NCI-H1930 (cell line): ENCODE measurements at regions not wholly inside any gene's neighbourhood (a gene's known extent, or its start where the extent isn't known, plus 50 kb on each side); places are given as distances from the start of the nearest gene placed in this dataset.
"Not testable (repeated sequence)": the region's sequence is repeated elsewhere in the genome, so short reads cannot be mapped to it uniquely, and the experiment has no call there.

Experiments used
- DNase-seq, 2 experiments: peaks; one replicate each; lab custom pipeline; 2025; lab: John Stamatoyannopoulos, UW

DNA sequence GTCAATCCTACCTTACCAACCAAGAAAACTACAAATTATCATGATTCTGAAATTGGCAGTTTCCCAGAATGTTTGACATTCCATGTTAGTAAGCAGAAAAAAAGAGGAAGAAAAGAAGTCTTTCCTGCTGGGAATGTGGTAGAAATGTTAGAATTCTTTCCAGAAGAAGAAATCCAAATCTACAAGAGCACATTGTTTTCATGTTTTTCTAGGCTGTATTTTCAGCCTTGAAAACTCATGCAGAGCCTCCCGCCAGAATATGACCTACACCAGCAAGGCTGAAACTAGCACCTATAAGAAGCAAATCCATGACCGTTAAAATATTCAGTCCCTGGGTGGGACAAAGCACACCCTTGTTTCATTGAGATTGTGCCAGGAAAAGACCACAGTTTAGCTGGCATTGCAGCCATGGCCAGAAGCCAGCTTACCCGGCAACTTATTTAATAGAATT is 259.4 kb downstream of the GJA1 start:
- no peak for DNase-seq

DNA sequence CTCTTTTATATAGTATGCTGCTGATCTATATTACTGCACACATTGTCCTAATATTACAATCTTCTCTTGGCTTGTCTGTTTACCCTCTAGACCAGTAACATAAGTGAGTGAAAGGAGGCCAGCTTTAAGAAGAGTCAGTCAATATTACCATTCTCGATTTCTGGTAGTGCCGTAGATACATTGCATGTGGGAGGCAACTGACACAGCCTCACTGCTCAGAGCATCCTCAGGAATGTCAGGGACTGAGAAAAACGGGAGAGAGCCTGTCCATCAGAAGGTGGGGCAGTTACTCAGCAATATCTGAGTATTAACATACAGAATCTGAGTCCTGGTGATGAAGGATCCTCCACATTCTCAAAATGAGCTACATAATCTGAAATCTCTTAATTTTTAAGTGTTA is 259.9 kb downstream of the GJA1 start:
- no peak for DNase-seq

DNA sequence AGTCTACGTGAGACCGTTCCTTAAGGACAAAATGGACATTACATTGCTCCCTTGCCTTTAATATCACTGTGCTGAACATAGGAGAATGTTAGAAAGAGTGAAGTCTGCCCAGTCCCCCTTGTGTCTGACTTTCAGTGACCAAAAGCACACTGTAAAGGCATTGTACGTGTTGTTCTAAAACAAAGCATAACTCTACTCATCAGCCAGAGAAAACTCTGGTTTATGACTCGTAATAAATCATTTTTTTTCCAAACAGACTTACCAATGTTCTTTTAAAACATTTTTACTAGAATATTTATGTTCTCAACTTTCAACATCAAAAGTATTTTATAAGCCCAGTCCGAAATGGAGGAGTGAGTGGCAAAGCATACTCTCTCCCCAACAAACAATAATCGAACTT is 262.5 kb downstream of the GJA1 start:
- no peak for DNase-seq

DNA sequence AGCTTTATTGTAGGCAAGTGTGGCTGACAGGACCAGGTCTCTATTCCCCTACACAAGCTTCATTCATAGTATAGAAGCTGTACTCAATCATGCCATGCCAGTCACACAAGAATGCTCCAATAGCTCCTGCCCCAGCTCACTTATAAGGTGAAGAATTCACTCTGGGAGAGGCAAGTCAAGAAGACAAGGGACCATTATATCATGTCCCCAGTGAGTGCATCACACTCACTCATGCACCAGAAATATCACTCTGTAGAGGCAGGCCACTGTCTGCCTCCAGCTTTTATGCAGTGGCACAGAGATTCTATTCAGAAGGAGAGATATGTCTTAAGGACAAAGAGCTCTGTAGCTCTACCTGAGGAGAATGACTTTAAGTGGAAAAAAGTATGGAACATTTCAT is 263.2 kb downstream of the GJA1 start:
- no peak for DNase-seq

DNA sequence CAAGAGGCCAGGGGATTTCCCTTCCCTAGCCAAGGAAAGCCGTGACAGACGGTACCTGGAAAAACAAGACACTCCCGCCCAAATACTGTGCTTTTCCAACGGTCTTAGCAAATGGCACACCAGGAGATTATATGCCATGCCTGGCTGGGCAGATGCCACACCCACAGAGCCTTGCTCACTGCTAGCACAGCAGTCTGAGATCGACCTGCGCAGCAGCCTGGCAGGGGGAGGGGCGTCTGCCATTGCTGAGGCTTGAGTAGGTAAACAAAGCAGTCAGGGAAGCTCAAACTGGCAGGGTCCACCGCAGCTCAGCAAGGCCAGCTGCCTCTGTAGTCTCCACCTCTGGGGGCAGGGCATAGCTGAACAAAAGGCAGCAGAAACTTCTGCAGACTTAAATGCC is 267.7 kb downstream of the GJA1 start:
- DNase-seq, result not testable (repeated sequence)

DNA sequence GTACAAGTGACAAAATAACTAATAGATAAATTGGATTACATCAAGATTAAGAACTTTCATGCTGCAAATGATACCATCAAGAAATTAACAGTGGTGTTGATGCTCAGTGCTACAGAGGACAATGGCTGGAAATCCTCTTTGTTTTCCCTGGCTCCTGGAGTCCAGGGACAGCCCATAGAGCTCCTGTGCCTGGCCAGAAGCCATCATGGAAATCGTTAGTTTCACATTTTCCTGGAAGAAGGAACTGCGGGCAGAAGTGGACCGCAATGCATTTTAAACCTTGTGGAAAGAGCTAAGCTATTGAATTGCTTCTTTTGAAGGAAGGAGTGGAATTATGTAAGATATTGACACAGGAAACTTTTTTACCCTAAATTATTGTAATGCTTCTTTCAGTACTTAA is 276.0 kb downstream of the GJA1 start:
- DNase-seq, result no peak

DNA sequence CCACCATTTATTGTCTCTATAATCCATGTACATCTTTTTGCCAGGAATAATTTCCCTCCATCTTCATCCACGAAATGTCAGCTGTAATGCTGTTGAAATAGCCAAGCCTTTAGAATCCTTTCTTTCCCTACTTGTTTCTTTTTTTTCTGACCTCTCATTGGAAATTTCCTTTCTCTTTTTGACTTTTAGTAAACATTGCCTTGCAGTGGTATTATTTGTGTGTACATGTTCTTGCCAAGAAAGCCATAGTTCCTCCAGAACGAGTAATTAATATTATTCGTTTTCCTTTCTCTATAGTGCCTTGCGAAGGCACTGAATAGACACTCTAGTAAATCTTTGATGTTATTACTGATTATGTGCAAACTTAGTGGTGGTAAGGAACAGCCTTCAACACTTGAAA is 282.2 kb downstream of the GJA1 start:
- DNase-seq, result no peak

DNA sequence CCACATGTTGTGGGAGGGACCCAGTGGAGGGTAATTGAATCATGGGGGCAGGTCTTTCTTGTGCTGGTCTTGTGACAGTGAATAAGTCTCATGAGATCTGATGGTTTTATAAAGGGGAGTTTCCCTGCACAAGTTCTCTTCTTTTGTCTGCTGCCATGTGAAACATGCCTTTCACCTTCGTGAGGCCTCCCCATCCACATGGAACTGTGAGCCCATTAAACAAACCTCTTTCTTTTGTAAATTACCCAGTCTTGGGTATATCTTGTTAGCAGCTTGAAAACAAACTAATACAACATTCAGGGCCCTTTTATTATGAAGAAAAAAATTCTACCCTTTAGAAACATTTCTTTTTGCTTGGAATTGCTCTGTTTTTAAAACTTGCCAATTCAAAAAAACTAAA is 285.4 kb downstream of the GJA1 start:
- not testable (repeated sequence) for DNase-seq

DNA sequence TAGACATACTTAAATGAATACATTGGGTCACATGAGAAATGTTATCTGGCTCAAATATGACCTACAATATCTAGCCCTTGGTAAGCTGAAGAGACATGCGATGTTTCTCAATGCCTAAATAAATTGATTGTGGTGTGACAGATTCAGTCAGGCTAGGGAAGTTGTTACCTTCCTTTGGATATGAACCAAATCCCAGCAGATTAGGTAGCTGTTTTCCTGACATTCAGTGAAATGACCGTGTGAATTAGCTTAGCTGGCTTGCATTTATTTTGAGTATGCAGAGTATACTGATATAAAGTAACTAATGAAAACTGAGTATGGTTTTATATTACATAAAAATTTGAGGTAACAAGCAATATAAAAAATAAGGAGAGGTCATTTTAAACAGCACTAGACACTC is 288.2 kb downstream of the GJA1 start:
- no peak for DNase-seq

DNA sequence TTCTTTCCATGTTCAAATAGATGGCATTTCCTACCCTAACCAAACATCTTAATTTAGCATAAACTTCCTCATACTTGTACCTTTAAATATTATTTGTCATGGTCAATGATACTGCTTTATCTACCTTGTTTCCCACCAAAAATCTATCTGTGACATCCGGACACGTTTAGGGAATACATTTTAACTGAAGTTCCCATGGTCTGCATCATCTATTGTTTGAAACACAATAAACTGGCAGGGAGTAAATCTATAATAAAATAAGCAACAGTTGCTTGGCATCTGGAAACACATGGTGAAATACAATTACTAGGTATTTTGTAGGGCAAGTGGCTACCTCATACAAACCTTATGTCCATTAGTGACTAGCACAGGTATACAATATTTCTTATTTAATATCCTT is 289.1 kb downstream of the GJA1 start:
- DNase-seq, result no peak

DNA sequence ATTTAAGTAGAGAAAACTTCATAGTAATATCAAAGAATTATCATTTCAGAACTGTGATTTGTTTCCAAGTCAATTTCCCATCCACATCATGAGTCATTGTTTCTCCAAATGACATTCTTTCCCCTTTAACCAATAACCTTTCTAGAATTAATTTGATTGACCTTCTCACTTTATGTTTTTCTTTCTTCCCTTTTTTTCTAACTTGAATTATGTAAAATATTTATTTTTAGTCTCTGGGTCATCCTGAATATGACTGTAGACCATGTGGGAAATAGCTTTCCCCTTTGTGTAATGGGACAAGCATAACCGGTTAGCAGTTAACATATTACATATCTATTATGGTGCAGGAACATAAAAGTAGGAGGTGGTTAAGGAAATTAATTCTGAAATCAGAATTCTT is 291.1 kb downstream of the GJA1 start:
- no peak for DNase-seq

DNA sequence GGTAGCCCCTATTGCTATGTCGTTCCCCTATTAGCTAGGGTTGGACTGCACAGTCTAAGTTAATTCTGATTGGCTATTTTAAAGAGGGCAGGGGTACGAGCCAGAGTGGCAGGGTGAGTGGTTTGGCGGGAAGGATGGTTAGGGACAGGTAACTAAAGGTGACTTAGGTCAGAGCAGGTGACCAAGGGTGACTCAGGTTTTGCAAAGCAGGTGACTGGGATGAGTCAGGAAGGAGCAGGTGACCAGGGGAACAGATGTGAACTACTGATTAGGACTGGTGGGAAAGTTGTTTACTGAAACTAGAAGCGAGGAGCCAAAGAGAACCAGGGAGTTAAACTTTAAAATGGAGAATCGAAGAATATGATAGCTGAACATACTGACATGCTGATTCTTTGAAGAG is 295.2 kb downstream of the GJA1 start:
- no peak for DNase-seq

DNA sequence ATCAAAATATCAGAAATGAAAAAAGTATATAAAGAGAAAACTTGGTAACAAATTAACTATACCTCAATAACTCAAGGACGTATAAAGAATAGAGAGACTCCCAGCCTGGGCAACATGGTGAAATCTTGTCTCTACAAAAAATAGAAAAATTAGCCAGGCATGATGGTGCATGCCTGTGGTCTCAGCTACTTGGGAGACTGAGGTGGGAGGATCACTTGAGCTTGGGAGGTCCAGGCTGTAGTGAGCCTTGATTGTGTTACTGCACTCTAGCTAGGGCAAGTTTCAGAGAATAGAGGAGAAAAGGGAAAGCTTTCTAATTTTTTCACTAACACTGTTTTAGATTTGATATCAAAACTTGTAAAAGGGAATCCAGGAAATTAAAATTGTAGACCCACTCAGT is 295.9 kb downstream of the GJA1 start:
- no peak for DNase-seq

DNA sequence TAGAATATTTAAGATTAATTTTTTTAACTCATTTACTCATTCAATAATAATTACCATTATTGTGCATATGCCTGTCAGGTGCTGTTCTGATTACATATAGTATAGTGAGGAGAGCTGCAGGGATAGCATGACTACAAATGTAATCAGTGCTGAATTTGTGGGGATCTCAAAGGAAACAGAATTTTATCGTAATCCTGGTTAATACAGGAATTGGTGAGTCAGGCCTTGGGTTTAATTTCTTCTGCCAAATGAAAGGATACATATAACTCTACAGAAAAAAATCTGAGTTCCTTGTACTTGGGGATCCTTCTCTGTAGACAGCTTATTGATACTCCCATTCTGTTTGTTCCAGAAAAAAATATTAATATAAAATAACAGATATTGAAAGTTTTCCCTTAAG is 297.2 kb downstream of the GJA1 start:
- DNase-seq, result no peak

DNA sequence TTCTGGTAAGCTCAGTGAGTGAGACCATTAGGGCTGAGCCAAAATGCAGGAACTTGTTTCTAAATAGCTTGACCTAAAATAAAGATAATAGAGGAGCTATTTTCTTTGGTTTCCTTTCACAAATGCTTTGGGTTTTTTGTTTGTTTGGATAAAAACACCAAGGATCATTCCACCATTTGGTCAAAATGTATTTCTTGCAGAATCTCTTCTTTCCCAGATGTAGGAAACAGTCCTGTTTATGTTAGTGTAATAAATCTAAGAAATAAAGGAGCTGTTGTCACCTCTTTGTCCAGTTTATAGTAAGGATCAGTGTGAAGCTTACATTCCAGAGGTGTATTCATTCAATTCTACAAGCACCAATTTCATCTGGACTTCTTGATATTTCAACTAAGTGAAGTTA is 297.8 kb downstream of the GJA1 start:
- no peak for DNase-seq

DNA sequence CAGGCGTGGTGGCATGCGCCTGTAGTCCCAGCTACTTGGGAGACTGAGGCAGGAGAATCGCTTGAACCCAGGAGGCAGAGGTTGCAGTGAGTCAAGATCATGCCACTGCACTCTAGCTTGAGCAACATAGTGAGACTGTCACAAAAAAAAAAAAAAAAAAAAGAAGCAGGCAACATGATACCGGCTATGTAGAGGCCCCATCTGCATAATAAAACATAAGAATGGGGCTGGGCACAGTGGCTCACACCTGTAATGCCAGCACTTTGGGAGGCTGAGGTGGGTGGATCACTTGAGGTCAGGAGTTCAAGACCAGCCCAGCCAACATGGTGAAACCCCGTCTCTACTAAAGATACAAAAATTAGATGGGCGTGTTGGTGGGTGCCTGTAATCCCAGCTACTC is 304.7 kb downstream of the GJA1 start:
- not testable (repeated sequence) for DNase-seq

DNA sequence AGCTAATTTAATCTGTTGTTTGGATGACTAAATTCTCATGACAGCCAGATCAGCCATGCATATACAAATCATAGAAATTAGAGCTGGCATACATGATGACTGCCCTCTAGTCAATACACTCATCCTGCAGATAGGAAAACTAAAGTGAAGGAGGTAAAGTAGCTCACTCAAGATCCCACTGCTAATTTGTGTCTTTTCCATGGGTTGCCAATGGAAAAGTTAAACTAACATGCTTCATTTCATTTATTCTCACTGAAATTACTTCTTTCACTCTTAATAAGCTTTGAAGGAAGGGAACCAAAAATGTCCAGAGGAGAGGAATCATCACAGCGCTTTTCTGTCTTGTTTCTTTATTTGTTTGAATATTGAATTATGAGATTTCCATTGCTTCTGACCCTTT is 308.2 kb downstream of the GJA1 start:
- DNase-seq, result no peak

DNA sequence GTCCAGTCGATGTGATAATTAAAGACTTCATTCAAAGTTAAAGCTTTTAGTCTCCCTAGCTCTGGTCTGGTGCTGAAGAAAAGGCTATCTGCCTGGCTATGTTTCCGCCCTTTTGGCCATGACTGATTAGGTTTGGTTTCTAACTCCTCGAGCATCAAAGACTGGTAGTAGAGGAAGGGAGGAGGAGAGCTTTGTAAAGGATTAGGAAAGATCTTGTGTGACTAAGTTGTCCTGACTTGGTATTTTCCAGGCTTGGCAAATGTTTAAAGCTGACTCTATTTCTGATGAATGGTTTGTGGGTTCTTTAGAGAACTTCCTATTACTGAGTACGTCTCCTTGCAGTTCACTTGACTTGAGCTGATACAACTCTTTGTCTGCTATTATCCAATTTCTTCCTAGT is 312.9 kb downstream of the GJA1 start:
- DNase-seq, result no peak

DNA sequence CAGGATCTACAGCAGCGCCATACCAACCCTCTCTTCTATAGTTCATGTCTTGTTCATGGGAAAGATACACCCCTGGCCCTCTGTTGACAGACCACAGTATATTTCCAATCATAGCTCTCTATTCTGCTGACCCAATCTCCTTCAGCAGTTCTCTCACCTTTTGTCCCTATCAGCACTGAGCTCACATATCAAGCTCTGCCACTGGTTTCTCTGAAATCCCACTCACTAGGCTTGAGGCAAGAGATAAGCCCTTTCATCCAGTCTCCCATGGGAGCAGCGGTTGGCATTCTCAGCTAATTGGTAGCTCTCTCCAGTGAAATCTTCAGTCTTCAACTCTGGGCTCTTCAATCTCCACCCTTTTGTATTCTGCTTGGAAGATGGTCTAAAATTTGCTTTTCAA is 313.4 kb downstream of the GJA1 start:
- DNase-seq, result no peak

DNA sequence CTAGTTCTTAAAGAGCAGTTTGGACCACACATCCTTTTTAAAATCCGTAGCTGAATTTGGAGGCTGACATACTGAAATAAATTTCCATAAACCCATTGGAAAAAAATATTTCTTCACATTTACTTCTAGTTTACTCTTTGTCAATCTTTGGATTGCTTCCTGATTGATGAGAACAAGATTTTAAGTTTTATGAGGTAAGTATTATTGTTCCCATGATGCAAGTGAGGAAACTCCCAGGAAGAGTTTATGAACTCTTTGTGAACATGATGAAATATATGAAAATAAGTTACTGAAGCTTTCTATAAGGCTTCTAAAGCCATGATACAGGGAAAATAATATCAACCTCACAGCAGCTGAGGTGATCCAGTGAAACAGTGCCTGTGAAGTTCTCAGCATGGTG is 320.0 kb downstream of the GJA1 start:
- no peak for DNase-seq

DNA sequence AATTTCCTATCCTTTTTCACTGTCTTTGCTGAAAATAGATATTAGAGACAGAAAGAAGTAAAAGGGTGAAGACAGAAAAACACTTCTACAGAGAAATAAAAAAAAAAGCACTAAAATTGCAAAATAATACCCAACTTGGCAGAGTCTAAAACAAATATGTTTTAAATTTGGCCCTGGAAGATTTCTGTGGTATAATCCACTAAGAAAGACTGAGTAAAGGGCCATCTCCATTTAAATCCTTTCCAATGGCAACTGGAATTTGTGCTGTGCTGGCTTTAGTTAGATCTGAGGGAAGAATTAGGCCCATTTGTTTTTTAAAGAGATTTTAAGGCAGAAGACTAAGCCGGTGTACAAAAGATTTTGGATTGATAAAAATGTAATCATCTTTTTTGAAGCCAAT is 321.2 kb downstream of the GJA1 start:
- no peak for DNase-seq

DNA sequence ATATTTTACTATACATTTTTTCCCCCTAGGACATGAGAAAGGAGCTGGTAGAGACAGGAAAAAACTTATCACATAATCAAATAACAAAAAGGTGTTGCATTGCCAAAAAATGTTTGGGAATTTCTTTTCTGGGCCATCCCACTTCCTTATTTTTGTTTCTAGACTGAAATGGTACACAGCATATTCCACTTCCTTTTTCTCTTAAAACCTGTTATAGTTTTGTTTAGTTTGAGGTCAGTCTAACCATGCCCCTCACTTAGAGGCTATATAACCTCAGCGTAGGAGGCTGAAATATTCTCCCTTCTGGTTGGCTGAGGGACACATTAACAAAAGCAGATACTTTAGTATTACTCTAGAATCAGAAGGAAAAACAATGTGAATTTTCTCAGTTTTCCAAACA is 323.9 kb downstream of the GJA1 start:
- DNase-seq, result no peak

DNA sequence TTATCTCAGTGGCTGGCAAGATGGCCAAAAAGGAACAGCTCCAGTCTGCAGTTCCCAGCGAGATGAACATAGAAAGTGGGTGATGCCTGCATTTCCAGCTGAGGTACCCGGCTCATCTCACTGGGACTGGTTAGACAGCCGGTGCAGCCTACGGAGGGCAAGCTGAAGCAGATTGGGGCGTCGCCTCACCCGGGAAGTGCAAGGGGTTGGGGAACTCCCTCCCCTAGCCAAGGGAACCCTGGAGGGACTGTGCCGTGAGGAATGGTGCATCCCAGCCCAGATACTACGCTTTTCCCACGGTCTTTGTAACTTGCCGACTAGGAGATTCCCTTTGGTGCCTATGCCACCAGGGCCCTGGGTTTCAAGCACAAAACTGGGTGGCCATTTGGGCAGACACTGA is 324.7 kb downstream of the GJA1 start:
- no peak for DNase-seq

DNA sequence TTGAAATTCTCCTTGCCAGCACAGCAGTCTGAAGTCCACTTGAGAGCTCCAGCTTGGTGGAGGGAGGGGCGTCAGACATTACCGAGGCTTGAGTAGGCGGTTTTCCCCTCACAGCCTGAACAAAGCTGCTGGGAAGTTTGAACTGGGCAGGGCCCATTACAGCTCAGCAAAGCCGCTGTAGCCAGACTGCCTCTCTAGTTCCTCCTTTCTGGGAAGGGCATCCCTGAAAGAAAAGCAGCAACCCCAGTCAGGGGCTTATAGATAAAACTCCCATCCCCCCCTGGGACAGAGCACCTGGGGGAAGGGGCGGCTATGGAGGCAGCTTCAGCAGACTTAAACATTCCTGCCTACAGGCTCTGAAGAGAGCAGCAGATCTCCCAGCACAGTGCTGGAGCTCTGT is 325.3 kb downstream of the GJA1 start:
- no peak for DNase-seq

DNA sequence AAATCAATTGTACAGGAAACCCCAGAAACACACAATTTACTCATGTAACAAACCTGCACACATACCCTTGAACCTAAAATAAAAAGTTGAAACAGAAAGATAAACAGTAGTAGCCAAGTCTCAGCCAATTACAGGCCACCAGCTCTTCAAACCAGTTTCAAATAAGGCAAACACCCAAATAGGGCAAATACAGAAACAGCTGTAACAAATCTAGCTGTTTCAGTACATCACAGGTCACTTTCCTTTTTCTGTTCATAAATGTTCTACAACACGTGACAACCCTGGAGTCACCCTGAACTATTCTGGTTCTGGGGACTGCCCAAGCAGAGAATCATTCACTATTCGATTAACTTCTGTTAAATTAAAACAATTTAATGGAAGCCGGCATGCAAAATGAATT is 329.0 kb downstream of the GJA1 start:
- DNase-seq, result no peak
